KMS-11 (cell line): ENCODE measurements at regions not wholly inside any gene's neighbourhood (a gene's known extent, or its start where the extent isn't known, plus 50 kb on each side); places are given as distances from the start of the nearest gene placed in this dataset.

Source experiments
- H2AFZ ChIP-seq: fragments of 200-600 bp; sonication (generic); 2 replicates; pipeline ENCODE4 v1.6.1; 2016; ENCODE audit warnings: antibody characterized with exemption, mixed run types, low read depth
- H3K27ac ChIP-seq: fragments of 200-600 bp; sonication (generic); 2 replicates; pipeline ENCODE4 v1.6.1; 2016; ENCODE audit warnings: mild to moderate bottlenecking, mixed run types
- H3K27me3 ChIP-seq: fragments of 200-600 bp; sonication (generic); 2 replicates; pipeline ENCODE4 v1.6.1; 2017; ENCODE audit warnings: mild to moderate bottlenecking, low read depth, mixed run types, moderate library complexity; ENCODE audit not compliant: insufficient read depth
- H3K36me3 ChIP-seq: fragments of 200-600 bp; sonication (generic); 2 replicates; pipeline ENCODE4 v1.6.1; 2017; ENCODE audit warnings: mild to moderate bottlenecking, mixed run types; ENCODE audit not compliant: insufficient read depth
- H3K4me1 ChIP-seq: fragments of 200-600 bp; sonication (generic); 2 replicates; pipeline ENCODE4 v1.6.1; 2016; ENCODE audit warnings: mild to moderate bottlenecking, low read depth, mixed run types; ENCODE audit not compliant: poor library complexity, severe bottlenecking
- H3K4me2 ChIP-seq: fragments of 200-600 bp; sonication (generic); 2 replicates; pipeline ENCODE4 v1.7.0; 2016; ENCODE audit warnings: mild to moderate bottlenecking, mixed run types
- H3K4me3 ChIP-seq: fragments of 200-600 bp; sonication (generic); IDR thresholded peaks from 2 replicates; pipeline ENCODE4 v1.6.1; 2017; ENCODE audit warnings: low read depth, low read length, mixed read lengths; ENCODE audit not compliant: insufficient read depth
- H3K79me2 ChIP-seq: fragments of 200-600 bp; sonication (generic); 2 replicates; pipeline ENCODE4 v1.6.1; 2016; ENCODE audit warnings: low read depth, mixed run types; ENCODE audit not compliant: insufficient read depth
- H3K9ac ChIP-seq: fragments of 200-600 bp; sonication (generic); 2 replicates; pipeline ENCODE4 v1.6.1; 2016; ENCODE audit warnings: mild to moderate bottlenecking, mixed run types
- H4K20me1 ChIP-seq: fragments of 200-600 bp; sonication (generic); 2 replicates; pipeline ENCODE4 v1.6.1; 2016; ENCODE audit warnings: mild to moderate bottlenecking, mixed run types; ENCODE audit not compliant: insufficient read depth
- CTCF ChIP-seq: fragments of 200-600 bp; sonication (generic); conservative IDR thresholded peaks from 2 replicates; pipeline ENCODE4 v1.6.1; 2017; ENCODE audit warnings: low read depth, mild to moderate bottlenecking, antibody characterized with exemption, low read length, moderate library complexity, mixed read lengths

GRCh38 chr1:78728359-78728758, 78.7 kb downstream of the IFI44 start:
- H2AFZ ChIP-seq = no peak overlapping the region

GRCh38 chr1:78730054-78730453, 80.4 kb downstream of the IFI44 start:
- Histone ChIP-seq H2AFZ (no peak overlapping the region), H3K79me2 (no peaks in the 10 kb centered on the region), H3K4me3 (no peak overlapping the region), H3K4me1 (no peaks in the 10 kb centered on the region), H4K20me1 (no peaks in the 10 kb centered on the region), H3K27me3 (no peaks in the 10 kb centered on the region), H3K4me2 (no peak overlapping the region), H3K36me3 (no peaks in the 10 kb centered on the region), H3K9ac (no peak overlapping the region), H3K27ac (no peak overlapping the region)
- no peak for TF ChIP-seq CTCF

More at GRCh38 chr1:78728359-78728758, 78.7 kb downstream of the IFI44 start:
- Histone ChIP-seq H3K4me1 (no peaks in the 10 kb centered on the region), H4K20me1 (no peaks in the 10 kb centered on the region), H3K9ac (no peak overlapping the region), H3K4me3 (no peak overlapping the region), H3K79me2 (no peaks in the 10 kb centered on the region), H3K4me2 (no peak overlapping the region), H3K27me3 (no peaks in the 10 kb centered on the region), H3K36me3 (no peaks in the 10 kb centered on the region), H3K27ac (no peak overlapping the region)
- TF ChIP-seq CTCF = no peak

- no peaks in the 10 kb centered on the region for H3K4me1 ChIP-seq
- H3K27ac ChIP-seq = no peak overlapping the region
- no peak overlapping the region for H3K4me2 ChIP-seq
- no peaks in the 10 kb centered on the region for H3K27me3 ChIP-seq
- H3K9ac ChIP-seq = no peak overlapping the region
- no peak overlapping the region for H3K4me3 ChIP-seq
- H3K79me2 ChIP-seq = no peaks in the 10 kb centered on the region
- TF ChIP-seq CTCF = no peak
- H2AFZ ChIP-seq = no peak overlapping the region
- H3K36me3 ChIP-seq = no peaks in the 10 kb centered on the region
- H4K20me1 ChIP-seq = no peaks in the 10 kb centered on the region
Measured at GRCh38 chr1:78731674-78732073, 82.0 kb downstream of the IFI44 start.

- Histone ChIP-seq H3K79me2 (no peaks in the 10 kb centered on the region), H3K4me1 (no peaks in the 10 kb centered on the region), H4K20me1 (no peaks in the 10 kb centered on the region), H3K27me3 (no peaks in the 10 kb centered on the region), H3K9ac (no peak overlapping the region), H3K36me3 (no peaks in the 10 kb centered on the region), H3K4me3 (no peak overlapping the region), H3K4me2 (no peak overlapping the region), H2AFZ (no peak overlapping the region), H3K27ac (no peak overlapping the region)
- no peak for TF ChIP-seq CTCF
Measured at GRCh38 chr1:78737241-78737640, 87.6 kb downstream of the IFI44 start.

- Histone ChIP-seq H4K20me1 (no peaks in the 10 kb centered on the region), H3K36me3 (no peaks in the 10 kb centered on the region), H3K4me1 (no peaks in the 10 kb centered on the region), H3K27ac (no peak overlapping the region), H2AFZ (no peak overlapping the region), H3K79me2 (no peaks in the 10 kb centered on the region), H3K4me2 (no peak overlapping the region), H3K9ac (no peak overlapping the region), H3K4me3 (no peak overlapping the region), H3K27me3 (no peaks in the 10 kb centered on the region)
- TF ChIP-seq CTCF = no peak
Measured at GRCh38 chr1:78743626-78744025, 94.0 kb downstream of the IFI44 start.
